ENCODE measurements at regions not wholly inside any gene's neighbourhood (a gene's known extent, or its start where the extent isn't known, plus 50 kb on each side); places are given as distances from the start of the nearest gene placed in this dataset.

GRCh38 chr1:36620142-36620541, 137.4 kb upstream of the CSF3R start:
- Histone ChIP-seq H3K27ac (no peak overlapping the region), H3K4me3 (no peak overlapping the region)

GRCh38 chr1:36614991-36615390, 132.3 kb upstream of the CSF3R start:
- H3K27ac ChIP-seq = no peak overlapping the region

GRCh38 chr1:36614571-36614970, 131.9 kb upstream of the CSF3R start:
- Histone ChIP-seq H3K27ac (no peak overlapping the region), H3K4me3 (no peak overlapping the region)

More at GRCh38 chr1:36614991-36615390, 132.3 kb upstream of the CSF3R start:
- no peak overlapping the region for H3K4me3 ChIP-seq

- Histone ChIP-seq H3K27ac (no peak overlapping the region), H3K4me3 (no peak overlapping the region)
These were observed 131.0 kb upstream of the CSF3R start for GRCh38 chr1:36613721-36614120.

GRCh38 chr1:36612881-36613280, 130.2 kb upstream of the CSF3R start:
- no peak overlapping the region for H3K27ac ChIP-seq
- no peak overlapping the region for H3K4me3 ChIP-seq

GRCh38 chr1:36612121-36612520, 129.4 kb upstream of the CSF3R start:
- no peak overlapping the region for H3K4me3 ChIP-seq
- no peak overlapping the region for H3K27ac ChIP-seq

- no peak overlapping the region for H3K4me3 ChIP-seq
- no peak overlapping the region for H3K27ac ChIP-seq
These were observed 126.7 kb upstream of the CSF3R start for GRCh38 chr1:36609241-36610027.

GRCh38 chr1:36608272-36608671, 125.6 kb upstream of the CSF3R start:
- H3K4me3 ChIP-seq = no peak overlapping the region
- H3K27ac ChIP-seq = no peak overlapping the region

- H3K4me3 ChIP-seq = no peak overlapping the region
- peak overlapping the region in 1 of 21 experiments; percentile 54 for H3K27ac ChIP-seq
These were observed 124.5 kb upstream of the CSF3R start for GRCh38 chr1:36607263-36607651.

- no peak overlapping the region for H3K4me3 ChIP-seq
- peak overlapping the region in 2 of 21 experiments; percentile 45 to 54 for H3K27ac ChIP-seq
These were observed 124.0 kb upstream of the CSF3R start for GRCh38 chr1:36606641-36607262.

GRCh38 chr1:36605942-36606640, 123.4 kb upstream of the CSF3R start:
- no peak overlapping the region for H3K4me3 ChIP-seq
- H3K27ac ChIP-seq = peak overlapping the region in 2 of 21 experiments; percentile 45 to 54

GRCh38 chr1:36603461-36603860, 120.7 kb upstream of the CSF3R start:
- Histone ChIP-seq H3K4me3 (no peak overlapping the region), H3K27ac (no peak overlapping the region)

- no peak overlapping the region for H3K4me3 ChIP-seq
These were observed 119.5 kb upstream of the CSF3R start for GRCh38 chr1:36602184-36602583.

GRCh38 chr1:36599828-36600227, 117.1 kb upstream of the CSF3R start:
- H3K4me3 ChIP-seq = no peak overlapping the region
- no peak overlapping the region for H3K27ac ChIP-seq

More at GRCh38 chr1:36602184-36602583, 119.5 kb upstream of the CSF3R start:
- no peak overlapping the region for H3K27ac ChIP-seq

- H3K27ac ChIP-seq = no peak overlapping the region
- H3K4me3 ChIP-seq = no peak overlapping the region
These were observed 114.8 kb upstream of the CSF3R start for GRCh38 chr1:36597514-36597913.

- Histone ChIP-seq H3K4me3 (no peak overlapping the region), H3K27ac (no peak overlapping the region)
These were observed 113.2 kb upstream of the CSF3R start for GRCh38 chr1:36595921-36596320.

- Histone ChIP-seq H3K4me3 (no peak overlapping the region), H3K27ac (no peak overlapping the region)
These were observed 112.6 kb upstream of the CSF3R start for GRCh38 chr1:36595349-36595748.

GRCh38 chr1:36594023-36594422, 111.3 kb upstream of the CSF3R start:
- Histone ChIP-seq H3K27ac (no peak overlapping the region), H3K4me3 (no peak overlapping the region)

GRCh38 chr1:36591278-36591677, 108.6 kb upstream of the CSF3R start:
- Histone ChIP-seq H3K27ac (no peak overlapping the region), H3K4me3 (no peak overlapping the region)

GRCh38 chr1:36590771-36591170, 108.1 kb upstream of the CSF3R start:
- Histone ChIP-seq H3K27ac (no peak overlapping the region), H3K4me3 (no peak overlapping the region)

GRCh38 chr1:36590264-36590663, 107.6 kb upstream of the CSF3R start:
- H3K27ac ChIP-seq = no peak overlapping the region
- H3K4me3 ChIP-seq = no peak overlapping the region
